HG03558 (cell line): ENCODE measurements at regions not wholly inside any gene's neighbourhood (a gene's known extent, or its start where the extent isn't known, plus 50 kb on each side); places are given as distances from the start of the nearest gene placed in this dataset.

Experiments used
- ATAC-seq: cut with Tn5 transposase; IDR thresholded peaks from one replicate; pipeline ENCODE4 v1.9.1; 2021; ENCODE audit warnings: moderate number of reproducible peaks; ENCODE audit not compliant: unreplicated experiment; ENCODE audit errors: extremely low read depth

DNA sequence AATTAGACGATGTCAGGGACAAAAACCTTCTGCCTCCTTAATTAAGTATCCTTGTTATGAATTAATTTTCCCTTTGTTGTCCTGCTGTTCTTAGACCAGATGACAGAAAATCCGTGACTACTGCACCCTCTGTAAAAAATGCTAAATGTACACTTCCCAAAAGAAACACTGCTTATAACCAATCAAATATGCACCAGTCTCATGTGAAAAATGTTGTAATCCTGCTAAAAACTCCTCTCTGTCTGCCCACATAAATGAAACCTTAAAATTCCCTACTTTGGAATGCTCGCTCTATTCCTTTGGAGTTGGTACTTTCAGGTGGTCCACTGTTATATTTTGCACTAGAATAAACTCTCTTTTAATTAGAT is 366.8 kb upstream of the CCDC179 start:
- ATAC-seq: no peak

DNA sequence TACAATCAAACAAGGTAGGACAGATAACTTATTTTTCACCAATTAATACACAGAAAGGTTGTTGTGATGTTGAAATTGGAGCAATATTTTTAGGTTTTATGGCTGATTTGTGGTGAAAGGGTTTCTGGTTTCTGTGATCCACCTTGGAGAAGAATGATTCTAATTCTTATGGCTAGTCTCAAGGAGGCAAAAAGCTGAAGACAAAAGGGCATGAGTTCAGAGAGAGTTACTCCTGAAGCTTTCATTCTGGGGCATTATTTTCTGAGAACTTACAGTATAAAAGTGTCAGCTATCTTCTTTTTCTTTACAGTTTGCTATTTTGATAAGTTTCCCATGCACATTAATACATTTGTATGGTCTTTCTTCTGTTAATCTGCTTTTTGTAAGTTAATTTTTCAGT is 372.4 kb upstream of the CCDC179 start:
- ATAC-seq: no peak

DNA sequence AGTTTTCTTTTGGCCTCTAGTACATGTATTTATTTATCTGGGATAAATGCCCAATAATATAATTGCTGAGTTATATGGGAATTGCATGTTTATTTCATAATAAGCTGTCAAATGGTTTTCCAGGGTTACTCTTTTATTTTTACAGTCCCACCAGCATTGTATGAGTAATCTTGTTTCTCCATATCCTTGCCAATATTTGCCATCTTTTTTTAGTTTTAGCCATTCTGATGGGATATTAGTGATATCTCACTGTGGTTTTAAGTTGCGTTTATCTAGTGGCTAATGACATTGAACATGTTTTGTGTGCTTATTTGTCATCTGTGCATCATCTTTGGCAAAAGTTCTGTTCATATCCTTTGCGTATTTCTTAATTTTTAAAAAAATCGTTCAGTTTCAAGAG is 372.8 kb upstream of the CCDC179 start:
- ATAC-seq: no peak

DNA sequence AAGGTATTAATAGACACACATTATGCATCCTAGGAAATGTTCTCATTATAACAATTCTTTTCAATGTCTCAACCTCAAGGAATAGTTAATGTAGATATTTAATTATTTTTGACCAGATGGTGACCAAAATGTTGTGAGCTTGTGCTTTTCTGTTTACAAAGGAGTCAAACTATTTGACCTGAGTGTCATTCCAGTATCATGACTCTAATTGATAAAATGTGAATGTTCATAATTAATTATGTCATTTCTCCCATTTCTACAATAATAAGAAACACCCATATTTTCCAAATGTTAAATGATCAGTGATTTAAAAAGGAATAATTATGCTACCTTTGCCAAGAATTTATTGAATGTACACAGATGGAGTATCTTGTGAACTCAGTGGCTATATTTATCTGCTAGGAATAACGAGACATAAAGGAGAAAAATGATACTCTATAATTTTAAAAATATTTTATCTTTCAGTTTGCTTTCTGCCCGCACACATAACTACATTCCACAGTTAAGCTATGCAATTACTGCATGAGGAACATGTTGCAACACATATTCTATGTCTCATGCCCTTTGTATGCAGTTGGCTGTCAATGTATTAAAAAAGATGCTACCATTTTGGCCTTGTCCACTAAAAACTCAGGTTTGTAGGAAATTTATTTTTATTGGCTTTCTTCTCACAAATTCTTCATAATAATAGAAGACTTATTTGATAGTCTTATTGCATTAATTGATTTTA is 376.7 kb upstream of the CCDC179 start:
- ATAC-seq: no peak

DNA sequence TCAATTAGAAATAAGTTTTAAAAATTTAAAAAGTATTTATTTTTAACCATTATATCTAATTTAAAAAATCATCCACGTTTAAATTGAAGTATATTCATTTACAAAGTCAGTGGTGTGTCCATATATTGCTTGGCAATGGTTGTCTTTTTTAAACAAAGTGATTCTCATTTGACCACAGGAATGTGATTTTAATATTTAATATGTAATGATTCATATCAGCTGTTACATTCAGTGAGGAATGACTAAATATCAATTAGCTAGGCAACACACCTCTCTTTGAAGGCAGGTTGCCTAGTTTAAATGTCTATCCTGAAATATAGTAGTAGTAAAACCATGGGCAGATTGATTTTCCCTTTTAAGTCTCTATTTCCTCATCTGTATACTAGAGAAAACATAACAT is 392.2 kb upstream of the CCDC179 start:
- ATAC-seq: no peak

DNA sequence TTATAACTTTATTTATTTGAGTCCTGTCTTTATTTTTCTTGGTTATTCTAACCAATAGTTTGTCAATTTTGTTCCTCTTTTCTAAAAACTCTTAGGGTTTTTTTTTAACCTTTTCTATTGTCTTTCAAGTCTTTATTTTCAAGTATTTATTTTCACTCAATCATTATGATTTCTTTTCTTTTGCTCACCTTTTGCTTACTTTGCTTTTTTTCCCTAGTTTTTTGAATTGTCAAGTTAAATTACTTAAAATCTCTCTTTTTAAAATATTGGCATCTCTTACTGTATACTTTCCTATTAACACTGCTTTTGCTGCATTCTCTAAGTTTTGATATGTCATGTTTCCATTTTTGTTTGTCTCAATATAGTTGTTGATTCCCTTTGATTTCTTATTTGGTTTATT is 396.8 kb upstream of the CCDC179 start:
- no peak for ATAC-seq

DNA sequence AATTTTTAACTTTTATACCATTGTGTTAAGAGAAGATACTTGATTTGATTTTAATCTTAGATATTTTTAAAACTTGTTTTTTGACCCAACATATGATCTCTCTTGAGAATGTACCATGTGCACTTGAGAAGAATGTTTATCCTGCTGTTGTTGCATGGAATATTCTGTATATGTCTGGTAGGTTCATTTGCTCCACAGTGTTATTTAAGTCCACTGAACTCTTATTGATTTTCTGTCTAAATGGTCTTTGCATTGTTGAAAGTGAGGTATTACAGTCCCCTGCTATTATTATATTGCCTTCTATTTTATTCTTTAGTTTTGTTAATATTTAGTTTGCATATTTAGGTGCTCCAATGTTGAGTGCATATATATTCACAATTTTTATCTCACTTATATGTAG is 397.3 kb upstream of the CCDC179 start:
- ATAC-seq: no peak

DNA sequence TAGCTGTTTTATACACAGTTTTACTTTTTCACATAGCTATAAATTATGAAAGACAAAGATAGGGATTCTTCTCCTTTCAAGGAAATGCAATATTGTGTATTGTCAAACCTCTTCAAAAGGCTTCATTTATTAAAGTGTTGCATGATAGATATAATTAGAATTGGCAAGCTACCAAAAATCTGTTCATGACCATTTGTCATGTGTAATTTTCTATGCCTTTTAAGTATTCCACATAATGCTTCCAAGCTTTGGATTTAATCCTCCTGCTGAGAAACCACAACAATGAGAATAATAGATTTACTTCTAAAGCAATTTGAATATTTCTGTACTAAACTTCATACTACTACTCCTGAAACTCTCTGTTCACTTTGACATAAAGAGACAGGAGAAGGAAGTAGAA is 403.2 kb upstream of the CCDC179 start:
- no peak for ATAC-seq

DNA sequence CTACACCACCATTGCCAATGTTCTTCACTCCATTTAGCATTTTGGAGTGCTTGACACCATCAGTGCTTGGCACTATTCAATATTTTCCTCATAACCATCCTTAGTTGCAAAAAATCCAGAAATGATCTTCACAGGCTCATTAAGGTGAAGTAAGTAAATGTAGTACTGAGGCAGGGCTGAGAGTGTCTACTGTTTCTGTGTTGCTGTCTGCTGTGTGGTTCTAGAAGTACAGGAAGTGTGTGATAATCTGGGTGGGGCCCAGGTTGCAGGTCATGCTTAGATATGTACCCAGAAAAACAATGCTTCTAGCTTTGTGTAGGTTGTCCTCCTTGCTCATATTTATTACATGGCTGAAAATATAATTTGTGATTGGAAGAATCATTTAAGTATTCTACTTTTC is 411.8 kb upstream of the CCDC179 start:
- no peak for ATAC-seq

DNA sequence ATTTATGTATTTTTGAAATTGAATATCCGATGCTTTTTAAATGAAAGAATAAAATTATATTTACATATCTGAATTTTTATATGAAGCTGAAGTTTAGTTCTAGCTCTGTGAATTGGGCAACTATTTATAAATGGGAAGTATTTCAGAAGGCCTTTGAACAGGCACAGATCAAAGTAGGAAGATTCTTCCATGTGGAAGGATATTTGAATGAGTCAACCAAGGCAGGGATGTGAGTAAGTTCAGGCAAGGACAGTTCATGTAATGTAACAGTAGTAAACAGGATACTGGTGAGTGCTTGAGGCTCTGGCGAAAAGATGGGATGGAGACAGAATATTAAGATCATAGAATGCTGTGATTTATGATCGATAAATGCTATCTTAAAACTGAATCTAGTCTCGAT is 417.8 kb upstream of the CCDC179 start:
- no peak for ATAC-seq

DNA sequence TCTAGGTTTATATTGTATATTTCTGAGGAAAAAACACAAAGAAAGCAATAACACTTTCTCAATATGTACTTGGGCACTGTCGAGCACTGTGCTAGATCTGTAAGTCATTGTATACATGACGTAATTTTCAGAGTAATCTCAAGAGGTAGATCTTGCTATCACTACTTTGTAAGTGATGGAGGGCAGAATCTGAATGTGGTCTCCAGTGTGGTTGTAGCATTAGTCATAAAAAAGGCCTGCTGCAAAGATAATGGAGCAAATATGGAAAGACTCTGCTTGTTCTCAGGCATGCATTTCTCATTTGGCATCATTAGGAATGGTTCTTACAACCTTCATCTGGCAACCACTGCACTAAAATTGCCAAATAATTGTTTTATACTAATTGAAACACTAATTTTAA is 419.8 kb upstream of the CCDC179 start:
- no peak for ATAC-seq

DNA sequence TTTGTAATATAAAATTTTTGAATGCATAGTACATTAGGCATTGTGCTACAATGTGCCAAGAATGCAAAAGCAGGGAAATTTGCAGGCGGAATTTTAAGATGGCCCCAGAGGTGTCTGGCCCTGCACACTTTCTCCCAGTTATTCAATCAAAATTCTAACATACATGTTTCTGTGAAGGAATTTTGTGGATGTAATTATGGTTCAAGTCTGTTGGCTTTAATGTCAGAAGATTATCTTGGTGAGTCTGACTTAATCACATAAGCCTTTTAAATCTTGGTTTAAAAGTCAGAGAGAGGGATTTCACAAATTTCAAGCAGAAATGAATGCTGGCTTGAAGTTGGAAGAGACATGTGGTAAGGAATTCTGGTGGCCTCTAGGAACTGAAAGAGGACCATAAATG is 423.4 kb upstream of the CCDC179 start:
- ATAC-seq: no peak

DNA sequence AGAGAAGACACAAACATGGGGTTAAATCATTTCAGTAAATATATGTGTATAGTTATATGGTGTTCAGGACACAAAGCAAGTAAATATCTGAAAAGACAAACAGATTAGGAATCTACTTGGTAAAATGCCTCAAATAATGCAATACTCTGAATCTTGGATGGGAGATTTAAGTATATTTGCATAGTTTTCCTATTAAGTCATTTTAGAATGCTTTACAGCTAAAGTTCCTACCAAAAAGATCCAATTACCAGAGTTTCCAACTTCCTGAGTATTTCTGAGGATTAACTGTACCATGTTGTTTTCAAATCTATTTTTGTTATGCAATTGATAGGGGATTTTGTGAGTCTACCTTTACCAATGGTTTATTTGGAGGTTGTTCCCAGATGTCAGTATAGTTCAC is 424.4 kb upstream of the CCDC179 start:
- no peak for ATAC-seq

DNA sequence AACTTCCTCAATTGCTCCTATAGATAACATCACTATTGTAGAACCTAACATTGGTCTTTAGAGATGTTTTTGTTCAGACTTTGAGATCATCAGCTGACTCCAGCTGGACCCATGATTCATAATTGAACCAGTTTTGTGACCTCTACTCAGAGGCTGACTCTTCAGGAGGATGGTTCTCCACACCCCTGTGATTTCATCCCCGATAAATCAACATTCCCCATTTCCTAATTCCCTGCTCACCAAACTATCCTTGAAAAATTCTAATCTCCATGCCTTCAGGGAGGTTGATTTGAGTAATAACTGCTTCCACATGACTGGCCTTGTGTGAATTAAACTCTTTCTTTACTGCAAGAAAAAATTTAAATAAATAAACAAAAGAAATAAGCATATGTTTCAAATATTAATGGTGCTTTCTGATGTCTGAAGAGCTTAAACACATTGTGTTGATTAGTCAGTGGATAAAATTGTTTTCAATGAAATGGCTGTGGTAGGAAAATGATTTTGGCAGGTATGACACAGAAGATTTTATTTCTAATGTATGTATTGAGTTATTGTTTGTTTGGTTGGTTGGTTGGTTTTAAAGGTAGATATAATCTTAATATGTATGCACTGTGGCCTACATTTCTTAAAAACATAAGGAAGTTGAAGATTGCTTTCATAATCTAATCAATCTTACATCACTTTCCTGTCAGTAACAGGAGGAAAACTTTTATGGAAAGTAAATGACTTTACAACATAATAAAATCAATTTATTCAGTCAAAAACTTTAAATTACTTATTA is 427.9 kb upstream of the CCDC179 start:
- no peak for ATAC-seq

DNA sequence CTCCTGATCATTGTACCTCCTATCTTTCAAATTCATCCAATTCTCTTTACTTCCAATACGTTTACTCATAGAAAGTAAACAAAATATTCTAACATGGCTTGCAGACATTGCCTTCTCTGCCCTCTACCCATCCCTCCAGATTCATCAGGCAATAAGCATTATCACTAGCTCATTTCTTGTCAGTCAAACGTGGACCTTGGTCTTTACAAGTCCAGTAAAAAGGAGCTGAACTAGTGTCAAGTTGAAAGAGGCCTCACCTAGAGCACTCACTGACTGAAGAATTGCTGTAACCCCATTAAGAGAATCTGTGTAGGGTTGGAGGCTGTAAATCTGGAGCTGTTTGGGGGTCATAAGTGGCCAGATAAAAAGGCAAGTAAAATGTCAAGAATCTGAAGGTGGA is 435.0 kb upstream of the CCDC179 start:
- no peak for ATAC-seq

DNA sequence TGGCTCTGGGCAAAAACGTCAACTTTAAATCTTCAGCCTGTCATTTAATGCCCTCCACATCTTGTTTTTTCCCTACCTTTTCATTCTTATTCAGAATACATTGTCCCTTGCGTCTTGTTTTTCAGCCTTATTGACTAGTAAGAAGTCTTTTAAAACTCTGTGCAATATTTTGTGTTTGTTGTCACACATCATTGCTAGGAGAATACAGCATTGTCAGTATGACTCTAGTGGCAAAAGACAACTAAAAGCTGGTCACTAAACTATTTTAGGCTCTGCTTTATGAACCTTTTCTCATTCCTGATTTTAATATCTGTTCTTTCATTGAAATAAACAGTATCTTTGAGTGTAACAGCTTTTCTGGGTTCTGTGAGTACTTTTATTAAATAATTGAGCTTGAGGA is 447.8 kb upstream of the CCDC179 start:
- no peak for ATAC-seq

DNA sequence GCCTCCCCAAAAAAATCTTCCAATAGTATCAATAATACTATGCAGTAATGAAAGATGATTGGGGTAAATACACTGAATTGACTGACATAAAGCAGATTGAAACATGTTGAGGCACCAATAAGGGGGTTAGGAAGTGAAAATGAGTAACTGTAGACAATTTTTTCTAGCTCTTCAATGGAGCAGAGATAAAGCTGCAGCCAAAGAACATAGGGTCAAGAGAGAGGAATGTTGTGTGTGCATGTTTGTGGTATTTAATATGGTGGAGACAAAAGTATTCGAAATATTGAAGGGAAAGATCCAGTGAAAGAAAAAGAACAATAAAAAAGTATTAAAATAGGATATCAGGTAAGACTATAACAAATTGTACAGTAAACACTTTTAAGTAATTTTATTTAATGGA is 450.0 kb upstream of the CCDC179 start:
- no peak for ATAC-seq

DNA sequence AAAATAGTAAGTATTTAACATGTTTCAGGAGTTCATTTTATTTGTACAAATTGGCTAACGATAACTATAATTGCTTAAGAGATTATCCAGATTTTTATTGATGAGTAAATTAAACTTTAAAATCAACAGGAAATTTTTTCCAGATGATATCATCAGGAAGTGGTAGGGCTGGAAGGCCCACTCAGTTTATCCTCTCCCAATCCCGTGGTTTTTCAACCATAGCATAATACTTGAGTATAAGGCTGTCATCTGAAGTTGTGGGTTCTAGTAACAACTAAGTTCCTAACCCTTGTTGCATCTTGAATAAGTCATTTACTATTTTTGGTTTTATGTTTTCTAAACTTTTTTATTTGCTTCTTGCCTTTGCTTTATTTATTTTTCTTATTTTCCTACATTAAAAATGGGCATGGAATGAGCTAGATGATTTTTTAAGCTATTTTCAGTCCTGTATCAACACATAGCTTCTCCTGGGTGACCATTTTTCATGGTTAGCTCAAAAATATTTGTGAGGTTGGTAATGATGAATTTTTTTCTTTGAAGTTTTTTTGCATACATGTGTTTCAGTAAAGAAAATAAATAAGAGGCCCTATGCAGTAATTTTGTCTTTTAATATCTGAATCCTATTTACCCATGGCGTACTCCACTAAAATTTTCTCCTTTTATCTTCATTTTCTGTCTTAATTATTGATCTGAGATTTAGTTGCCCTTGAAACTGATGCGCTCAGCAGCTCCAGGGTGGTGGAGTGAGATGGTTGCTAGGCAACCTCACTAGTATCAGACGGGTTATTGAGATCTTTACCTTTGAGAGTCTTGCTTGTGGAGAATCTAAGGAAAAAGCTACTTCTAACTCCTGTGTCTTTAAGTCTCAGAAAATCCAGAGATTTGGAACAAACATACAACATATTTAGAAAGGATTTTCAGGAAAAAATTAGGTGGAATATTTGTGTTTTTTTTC is 452.0 kb upstream of the CCDC179 start:
- ATAC-seq: no peak

DNA sequence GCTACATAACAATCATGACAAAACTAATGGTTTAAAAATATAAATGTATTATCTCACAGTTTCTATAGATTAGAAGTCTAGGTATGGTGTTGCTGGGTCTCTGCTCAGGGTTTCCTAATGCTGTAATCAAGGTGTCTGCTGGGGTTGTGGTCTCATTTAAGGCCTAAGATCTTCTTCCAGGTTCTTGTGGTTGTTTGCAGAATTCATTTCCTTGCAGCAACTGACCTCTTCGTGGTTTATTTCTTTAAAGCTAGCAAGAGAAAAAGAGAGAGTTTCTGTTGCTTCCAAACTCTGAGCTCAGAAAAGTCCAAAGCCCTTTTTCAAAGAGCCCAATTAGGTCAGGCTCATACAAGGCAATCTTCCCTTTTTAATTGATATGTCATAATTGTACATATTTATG is 452.7 kb upstream of the CCDC179 start:
- no peak for ATAC-seq

DNA sequence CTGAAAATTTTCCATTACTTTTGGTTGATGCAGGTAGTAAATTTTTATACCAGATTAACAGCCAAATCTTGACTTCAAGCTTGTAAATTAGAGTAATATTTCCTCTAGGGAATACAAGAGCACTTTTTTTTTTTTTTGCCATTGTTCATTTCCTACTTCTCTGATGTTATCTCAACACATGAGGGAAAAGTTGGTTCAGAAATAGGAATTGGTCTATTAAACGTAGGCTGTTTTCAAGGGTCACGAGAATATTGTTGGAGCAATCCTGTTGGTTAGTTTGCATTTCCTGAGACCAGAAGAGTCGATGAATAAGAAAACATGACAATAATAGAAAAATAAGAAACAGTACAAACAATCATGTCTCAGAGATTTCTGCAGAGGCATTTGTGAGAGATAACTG is 453.9 kb upstream of the CCDC179 start:
- no peak for ATAC-seq

DNA sequence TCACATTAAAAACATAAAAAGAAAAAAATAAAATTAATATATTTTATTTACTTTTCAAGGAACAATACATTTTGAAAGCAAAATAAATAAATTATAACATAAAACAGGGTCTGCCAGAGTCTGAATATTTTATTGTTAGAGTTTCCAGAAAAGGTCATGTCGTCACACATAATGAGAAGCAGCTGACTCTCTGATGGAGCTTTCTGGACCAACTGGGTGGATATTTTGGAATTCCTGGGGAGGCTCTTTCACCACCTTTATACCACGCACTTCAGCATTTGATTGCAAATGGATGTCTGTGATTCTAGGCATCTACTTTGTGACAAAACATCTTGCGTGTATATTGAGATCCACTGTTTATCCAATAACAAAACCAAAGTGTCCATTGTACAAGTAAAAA is 455.0 kb upstream of the CCDC179 start:
- ATAC-seq: no peak
